Hepatocyte (in vitro differentiated cells): ENCODE measurements at regions not wholly inside any gene's neighbourhood (a gene's known extent, or its start where the extent isn't known, plus 50 kb on each side); places are given as distances from the start of the nearest gene placed in this dataset.

Experiments used
- DNase-seq: peaks from one replicate; pipeline ENCODE4 v3.0.0-alpha.2; 2016; ENCODE audit warnings: low spot score
- H2AFZ ChIP-seq: fragments of 200-600 bp; sonication (generic); 2 replicates; pipeline ENCODE4 v1.6.0; 2016; ENCODE audit warnings: antibody characterized with exemption, mild to moderate bottlenecking
- H3K27ac ChIP-seq: fragments of 200-600 bp; sonication (generic); 2 replicates; pipeline ENCODE4 v1.5.1; 2016; ENCODE audit warnings: mild to moderate bottlenecking
- H3K27me3 ChIP-seq: fragments of 200-600 bp; sonication (generic); 2 replicates; pipeline ENCODE4 v1.6.1; 2016
- H3K36me3 ChIP-seq: fragments of 200-600 bp; sonication (generic); replicated peaks from 2 replicates; pipeline ENCODE4 v1.5.1; 2016; ENCODE audit warnings: low read depth; ENCODE audit not compliant: insufficient read depth
- H3K4me1 ChIP-seq: fragments of 200-600 bp; sonication (generic); 2 replicates; pipeline ENCODE4 v1.5.1; 2016; ENCODE audit warnings: mild to moderate bottlenecking, moderate library complexity; ENCODE audit not compliant: insufficient read depth
- H3K4me2 ChIP-seq: fragments of 200-600 bp; sonication (generic); 2 replicates; pipeline ENCODE4 v1.6.0; 2016
- H3K4me3 ChIP-seq: fragments of 200-600 bp; sonication (generic); 2 replicates; pipeline ENCODE4 v1.5.1; 2016; ENCODE audit warnings: mild to moderate bottlenecking
- H3K79me2 ChIP-seq: fragments of 200-600 bp; sonication (generic); 2 replicates; pipeline ENCODE4 v1.6.0; 2017; ENCODE audit warnings: mild to moderate bottlenecking
- H3K9me2 ChIP-seq: fragments of 200-600 bp; sonication (generic); replicated peaks from 2 replicates; pipeline ENCODE4 v1.6.0; 2017; ENCODE audit warnings: mild to moderate bottlenecking; ENCODE audit not compliant: insufficient read depth
- H3K9me3 ChIP-seq: fragments of 200-600 bp; sonication (generic); 2 replicates; pipeline ENCODE4 v1.5.1; 2016; ENCODE audit warnings: low read depth, mild to moderate bottlenecking
- H4K20me1 ChIP-seq: fragments of 200-600 bp; sonication (generic); 2 replicates; pipeline ENCODE4 v1.6.0; 2016; ENCODE audit warnings: mild to moderate bottlenecking; ENCODE audit not compliant: insufficient read depth, poor library complexity, severe bottlenecking
- CTCF ChIP-seq: fragments of 200-600 bp; sonication (generic); IDR thresholded peaks from 2 replicates; pipeline ENCODE4 v1.5.1; 2016; ENCODE audit warnings: antibody characterized with exemption, mild to moderate bottlenecking; ENCODE audit not compliant: poor library complexity
- EZH2 ChIP-seq: fragments of 200-600 bp; sonication (generic); IDR thresholded peaks from 2 replicates; pipeline ENCODE4 v1.6.1; 2016; ENCODE audit warnings: antibody characterized with exemption, mild to moderate bottlenecking, borderline replicate concordance
- EZH2phosphoT487 ChIP-seq: fragments of 200-600 bp; sonication (generic); IDR thresholded peaks from one replicate; pipeline ENCODE4 v1.6.1; 2018; ENCODE audit warnings: antibody characterized with exemption, mild to moderate bottlenecking, low read depth, moderate library complexity; ENCODE audit not compliant: unreplicated experiment, severe bottlenecking
- WGBS: methylation state at CpG from one replicate; pipeline ENCODE4 v1.1.6; 2016; ENCODE audit warnings: low lambda C conversion rate; ENCODE audit errors: missing lambda C conversion rate; 5-methylcytosine and 5-hydroxymethylcytosine counted together

- H3K4me1 ChIP-seq, result no peaks in the 10 kb centered on the region
- no peaks in the 10 kb centered on the region for H3K79me2 ChIP-seq
- no peak overlapping the region for H3K4me2 ChIP-seq
- 85% methylated on average over 4 of the region's 4 CpGs for WGBS
- H3K4me3 ChIP-seq, result no peak overlapping the region
- no peaks in the 10 kb centered on the region for H3K36me3 ChIP-seq
- H2AFZ ChIP-seq, result no peak overlapping the region
- no peak for TF ChIP-seq CTCF
- TF ChIP-seq EZH2, result no peak
- TF ChIP-seq EZH2phosphoT487, result no peak
- no peak overlapping the region for H3K27ac ChIP-seq
- H4K20me1 ChIP-seq, result no peaks in the 10 kb centered on the region
- peaks cover 5% of the 10 kb centered on the region for H3K27me3 ChIP-seq
- H3K9me3 ChIP-seq, result no peaks in the 10 kb centered on the region
- no peak for DNase-seq
- H3K9me2 ChIP-seq, result no peaks in the 10 kb centered on the region
Observed at GRCh38 chr3:107894998-107895397, 195.8 kb downstream of the CD47 start.

GRCh38 chr3:107892955-107893624 is 197.7 kb downstream of the CD47 start:
- H3K4me2 ChIP-seq, result no peak overlapping the region
- peaks cover 5% of the 10 kb centered on the region for H3K27me3 ChIP-seq
- no peak for DNase-seq
- no peaks in the 10 kb centered on the region for H3K79me2 ChIP-seq
- no peaks in the 10 kb centered on the region for H3K4me1 ChIP-seq
- WGBS, result 58% methylated on average over 7 of the region's 7 CpGs
- no peak for TF ChIP-seq EZH2phosphoT487
- H2AFZ ChIP-seq, result no peak overlapping the region
- no peaks in the 10 kb centered on the region for H3K9me2 ChIP-seq
- H4K20me1 ChIP-seq, result no peaks in the 10 kb centered on the region
- no peak overlapping the region for H3K4me3 ChIP-seq
- no peak overlapping the region for H3K27ac ChIP-seq
- no peaks in the 10 kb centered on the region for H3K9me3 ChIP-seq
- no peaks in the 10 kb centered on the region for H3K36me3 ChIP-seq

GRCh38 chr3:107884719-107885460 is 205.9 kb downstream of the CD47 start:
- 25% methylated on average over 2 of the region's 2 CpGs for whole genome bisulfite sequencing
- Histone ChIP-seq H3K27me3 (no peaks in the 10 kb centered on the region), H3K4me1 (no peaks in the 10 kb centered on the region), H3K9me2 (no peaks in the 10 kb centered on the region), H4K20me1 (no peaks in the 10 kb centered on the region), H3K9me3 (no peaks in the 10 kb centered on the region), H3K36me3 (no peaks in the 10 kb centered on the region), H2AFZ (no peak overlapping the region), H3K79me2 (no peaks in the 10 kb centered on the region), H3K4me2 (no peak overlapping the region), H3K4me3 (no peak overlapping the region), H3K27ac (no peak overlapping the region)
- TF ChIP-seq CTCF, result no peak
- TF ChIP-seq EZH2phosphoT487, result no peak
- no peak for TF ChIP-seq EZH2
- DNase-seq, result no peak

GRCh38 chr3:107884028-107884427 is 206.8 kb downstream of the CD47 start:
- TF ChIP-seq EZH2phosphoT487 (no peak), CTCF (no peak), EZH2 (no peak)
- H4K20me1 ChIP-seq, result no peaks in the 10 kb centered on the region
- no peak for DNase-seq
- H3K9me3 ChIP-seq, result no peaks in the 10 kb centered on the region
- H3K4me1 ChIP-seq, result no peaks in the 10 kb centered on the region
- no peak overlapping the region for H3K4me2 ChIP-seq
- no peaks in the 10 kb centered on the region for H3K9me2 ChIP-seq
- H3K36me3 ChIP-seq, result no peaks in the 10 kb centered on the region
- H3K79me2 ChIP-seq, result no peaks in the 10 kb centered on the region
- H3K4me3 ChIP-seq, result no peak overlapping the region
- no peaks in the 10 kb centered on the region for H3K27me3 ChIP-seq
- no peak overlapping the region for H2AFZ ChIP-seq
- H3K27ac ChIP-seq, result no peak overlapping the region
